ENCODE measurements at regions not wholly inside any gene's neighbourhood (a gene's known extent, or its start where the extent isn't known, plus 50 kb on each side); places are given as distances from the start of the nearest gene placed in this dataset.

DNA sequence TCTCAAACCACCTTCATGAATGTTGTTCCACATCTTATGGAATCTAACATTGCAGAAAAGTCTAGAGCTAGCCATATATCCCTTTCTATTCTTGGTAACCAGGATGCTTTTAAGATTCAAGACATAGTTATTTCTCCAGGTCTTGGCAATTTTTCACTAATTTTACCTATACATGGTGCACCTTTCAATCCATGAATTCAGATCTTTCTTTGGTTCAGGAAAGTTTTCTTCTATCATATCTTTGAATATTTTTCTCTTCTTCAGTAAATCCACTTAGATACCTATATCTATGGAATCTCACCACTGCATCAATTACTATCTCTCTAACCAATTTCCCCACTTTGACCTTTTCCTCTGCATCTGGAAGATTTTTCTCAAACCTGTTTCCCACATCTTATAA, 77.4 kb downstream of the PRLHR start:
- no peak for DNase-seq
- H3K4me1 ChIP-seq: peaks cover 0 to 8% (median 0%) of the 10 kb centered on the region in 9 donors
- ATAC-seq: no peak
- H3K4me3 ChIP-seq: no peak overlapping the region
- H3K27me3 ChIP-seq: peaks cover 0 to 7% (median 0%) of the 10 kb centered on the region in 7 donors
- peaks cover 0 to 28% (median 8%) of the 10 kb centered on the region in 11 donors for H3K9me3 ChIP-seq
- intact Hi-C loops (cut with DNase I): no loop called here
- no peak overlapping the region for H3K27ac ChIP-seq
- TF ChIP-seq, protein P1, sequence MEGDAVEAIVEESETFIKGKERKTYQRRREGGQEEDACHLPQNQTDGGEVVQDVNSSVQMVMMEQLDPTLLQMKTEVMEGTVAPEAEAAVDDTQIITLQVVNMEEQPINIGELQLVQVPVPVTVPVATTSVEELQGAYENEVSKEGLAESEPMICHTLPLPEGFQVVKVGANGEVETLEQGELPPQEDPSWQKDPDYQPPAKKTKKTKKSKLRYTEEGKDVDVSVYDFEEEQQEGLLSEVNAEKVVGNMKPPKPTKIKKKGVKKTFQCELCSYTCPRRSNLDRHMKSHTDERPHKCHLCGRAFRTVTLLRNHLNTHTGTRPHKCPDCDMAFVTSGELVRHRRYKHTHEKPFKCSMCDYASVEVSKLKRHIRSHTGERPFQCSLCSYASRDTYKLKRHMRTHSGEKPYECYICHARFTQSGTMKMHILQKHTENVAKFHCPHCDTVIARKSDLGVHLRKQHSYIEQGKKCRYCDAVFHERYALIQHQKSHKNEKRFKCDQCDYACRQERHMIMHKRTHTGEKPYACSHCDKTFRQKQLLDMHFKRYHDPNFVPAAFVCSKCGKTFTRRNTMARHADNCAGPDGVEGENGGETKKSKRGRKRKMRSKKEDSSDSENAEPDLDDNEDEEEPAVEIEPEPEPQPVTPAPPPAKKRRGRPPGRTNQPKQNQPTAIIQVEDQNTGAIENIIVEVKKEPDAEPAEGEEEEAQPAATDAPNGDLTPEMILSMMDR (IDR thresholded peaks at IDR 0.05): no peak
- H3K36me3 ChIP-seq: no peaks in the 10 kb centered on the region

GRCh38 chr10:118516716-118517115, 78.7 kb downstream of the PRLHR start:
- ATAC-seq (no peak), DNase-seq (no peak)
- TF ChIP-seq, protein P1 (IDR thresholded peaks at IDR 0.05): no peak
- WGBS, 2 donors: 86% methylated on average over 4 of the region's 4 CpGs
- no peak overlapping the region for H3K4me3 ChIP-seq
- peak overlapping the region in 1 of 10 donors; percentile 28 for H3K27ac ChIP-seq
- intact Hi-C loops (cut with DNase I): no loop called here
- H3K27me3 ChIP-seq: peaks cover 0 to 4% (median 0%) of the 10 kb centered on the region in 7 donors
- no peaks in the 10 kb centered on the region for H3K36me3 ChIP-seq
- H3K9me3 ChIP-seq: peaks cover 0 to 28% (median 8%) of the 10 kb centered on the region in 11 donors
- peaks cover 0 to 8% (median 0%) of the 10 kb centered on the region in 9 donors for H3K4me1 ChIP-seq

DNA sequence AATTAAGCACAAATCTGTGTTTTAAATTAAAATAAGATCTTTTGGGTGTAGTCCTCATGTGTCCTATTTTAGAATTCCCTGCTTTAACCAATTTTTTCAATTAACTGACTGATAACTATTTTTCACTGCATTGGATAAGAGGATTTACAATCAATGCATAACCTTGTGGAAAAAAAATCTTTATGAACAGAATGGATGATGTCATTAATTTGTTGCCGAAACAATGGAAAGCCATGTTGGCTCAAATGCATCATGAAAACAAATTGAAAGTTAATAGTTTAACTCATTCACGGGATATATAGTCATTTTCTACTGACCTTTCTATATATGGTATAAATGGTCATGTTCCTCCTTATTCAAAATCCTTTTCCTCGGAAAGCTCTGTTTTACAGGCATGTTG, 82.3 kb downstream of the PRLHR start:
- Histone ChIP-seq H3K36me3 (no peaks in the 10 kb centered on the region), H3K4me3 (no peak overlapping the region), H3K4me1 (peaks cover 0 to 8% (median 0%) of the 10 kb centered on the region in 9 donors), H3K27me3 (peaks cover 0 to 4% (median 0%) of the 10 kb centered on the region in 7 donors), H3K9me3 (peaks cover 0 to 11% (median 7%) of the 10 kb centered on the region in 11 donors), H3K27ac (no peak overlapping the region)
- TF ChIP-seq, protein P1 (IDR thresholded peaks at IDR 0.05): no peak
- 82 to 93% methylated on average over 3 of the region's 3 CpGs for WGBS, 2 donors
- intact Hi-C loops (cut with DNase I): no loop called here
- no peak for ATAC-seq
- no peak for DNase-seq

- DNase-seq: no peak
- Histone ChIP-seq H3K27me3 (peaks cover 0 to 4% (median 0%) of the 10 kb centered on the region in 7 donors), H3K36me3 (no peaks in the 10 kb centered on the region), H3K4me3 (no peak overlapping the region), H3K27ac (no peak overlapping the region), H3K9me3 (no peaks in the 10 kb centered on the region), H3K4me1 (peaks cover 0 to 5% (median 0%) of the 10 kb centered on the region in 9 donors)
- no peak for ATAC-seq
- TF ChIP-seq, protein P1 (IDR thresholded peaks at IDR 0.05): no peak
- intact Hi-C loops (cut with DNase I): no loop called here
- WGBS, 2 donors: 74 to 79% methylated on average over 2 of the region's 2 CpGs
These were observed 83.7 kb downstream of the PRLHR start for GRCh38 chr10:118511711-118512110.

Data from heart right ventricle (tissue), 16 donors.